Astrocyte (in vitro differentiated cells and primary cell): ENCODE measurements at regions not wholly inside any gene's neighbourhood (a gene's known extent, or its start where the extent isn't known, plus 50 kb on each side); places are given as distances from the start of the nearest gene placed in this dataset.
"Not testable (repeated sequence)": the region's sequence is repeated elsewhere in the genome, so short reads cannot be mapped to it uniquely, and the experiment has no call there.

ENCODE experiments used
- CTCF ChIP-seq: IDR thresholded peaks from 2 replicates; pipeline ENCODE4 v1.5.1; 2011; ENCODE audit warnings: low read depth, mild to moderate bottlenecking, inconsistent platforms, low read length, moderate library complexity; ENCODE audit not compliant: insufficient read depth
- EZH2 ChIP-seq: IDR thresholded peaks from 2 replicates; pipeline ENCODE4 v1.6.1; 2012; ENCODE audit warnings: mild to moderate bottlenecking, low read length, inconsistent platforms; ENCODE audit not compliant: insufficient read depth

DNA sequence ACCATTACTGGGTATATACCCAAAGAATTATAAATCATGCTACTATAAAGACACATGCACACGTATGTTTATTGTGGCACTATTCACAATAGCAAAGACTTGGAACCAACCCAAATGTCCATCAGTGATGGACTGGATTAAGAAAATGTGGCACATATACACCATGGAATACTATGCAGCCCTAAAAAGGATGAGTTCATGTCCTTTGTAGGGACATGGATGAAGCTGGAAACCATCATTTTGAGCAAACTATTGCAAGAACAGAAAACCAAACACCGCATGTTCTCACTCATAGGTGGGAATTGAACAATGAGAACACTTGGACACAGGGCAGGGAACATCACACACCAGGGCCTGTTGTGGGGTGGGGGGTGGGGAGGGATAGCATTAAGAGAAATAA lies 88.5 kb upstream of the DPH5 start:
- not testable (repeated sequence) for TF ChIP-seq CTCF, EZH2
